Endothelial cell (in vitro differentiated cells): ENCODE measurements at regions not wholly inside any gene's neighbourhood (a gene's known extent, or its start where the extent isn't known, plus 50 kb on each side); places are given as distances from the start of the nearest gene placed in this dataset.

Experiments
- DNase-seq: peaks from one replicate; pipeline ENCODE4 v3.0.0; 2021; ENCODE audit warnings: low spot score
- H3K27ac Mint-ChIP-seq: one replicate; pipeline ENCODE4 v1.8.0; 2021; ENCODE audit warnings: mixed read lengths, inconsistent platforms; ENCODE audit not compliant: unreplicated experiment
- H3K27me3 Mint-ChIP-seq: one replicate; pipeline ENCODE4 v1.8.0; 2021; ENCODE audit warnings: mild to moderate bottlenecking, moderate library complexity, mixed read lengths, inconsistent platforms; ENCODE audit not compliant: unreplicated experiment
- H3K36me3 Mint-ChIP-seq: one replicate; pipeline ENCODE4 v1.8.0; 2021; ENCODE audit warnings: mild to moderate bottlenecking, low read depth, mixed read lengths, inconsistent platforms; ENCODE audit not compliant: unreplicated experiment
- H3K4me1 Mint-ChIP-seq: one replicate; pipeline ENCODE4 v1.8.0; 2021; ENCODE audit warnings: mild to moderate bottlenecking, mixed read lengths, inconsistent platforms; ENCODE audit not compliant: unreplicated experiment
- H3K4me3 Mint-ChIP-seq: one replicate; pipeline ENCODE4 v1.8.0; 2021; ENCODE audit warnings: mild to moderate bottlenecking, mixed read lengths, inconsistent platforms; ENCODE audit not compliant: unreplicated experiment
- H3K9me3 Mint-ChIP-seq: one replicate; pipeline ENCODE4 v1.8.0; 2021; ENCODE audit warnings: mixed read lengths, inconsistent platforms; ENCODE audit not compliant: unreplicated experiment
- TF ChIP-seq, protein P1 (sequence below): fragments of 200-600 bp; sonication (generic); IDR thresholded peaks from one replicate; pipeline ENCODE4 v1.5.0; 2021; ENCODE audit warnings: antibody characterized with exemption; ENCODE audit not compliant: unreplicated experiment

DNA sequence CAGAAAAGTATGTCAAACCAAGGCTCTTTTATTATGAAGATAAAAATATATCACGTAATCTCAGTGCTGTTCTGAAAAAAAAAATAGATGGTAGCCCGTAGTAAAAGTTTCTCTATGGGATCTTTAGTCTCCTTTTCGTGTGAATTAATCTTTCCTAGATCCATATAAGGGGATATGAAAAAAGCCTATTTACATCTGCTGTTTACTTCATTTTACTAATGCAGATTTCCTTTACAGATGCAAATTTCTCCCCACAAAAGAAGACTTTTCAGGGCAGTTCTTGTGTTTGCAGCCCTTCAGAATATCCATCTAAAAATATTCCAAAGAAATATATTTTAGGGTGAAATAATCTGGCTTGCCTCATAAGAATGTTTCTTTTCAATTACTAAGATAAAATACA is 1291.7 kb downstream of the ROBO1 start:
- no peaks in the 10 kb centered on the region for H3K36me3 Mint-ChIP-seq
- no peak for DNase-seq
- no peaks in the 10 kb centered on the region for H3K4me1 Mint-ChIP-seq
- H3K9me3 Mint-ChIP-seq, result no peaks in the 10 kb centered on the region
- TF ChIP-seq, protein P1, sequence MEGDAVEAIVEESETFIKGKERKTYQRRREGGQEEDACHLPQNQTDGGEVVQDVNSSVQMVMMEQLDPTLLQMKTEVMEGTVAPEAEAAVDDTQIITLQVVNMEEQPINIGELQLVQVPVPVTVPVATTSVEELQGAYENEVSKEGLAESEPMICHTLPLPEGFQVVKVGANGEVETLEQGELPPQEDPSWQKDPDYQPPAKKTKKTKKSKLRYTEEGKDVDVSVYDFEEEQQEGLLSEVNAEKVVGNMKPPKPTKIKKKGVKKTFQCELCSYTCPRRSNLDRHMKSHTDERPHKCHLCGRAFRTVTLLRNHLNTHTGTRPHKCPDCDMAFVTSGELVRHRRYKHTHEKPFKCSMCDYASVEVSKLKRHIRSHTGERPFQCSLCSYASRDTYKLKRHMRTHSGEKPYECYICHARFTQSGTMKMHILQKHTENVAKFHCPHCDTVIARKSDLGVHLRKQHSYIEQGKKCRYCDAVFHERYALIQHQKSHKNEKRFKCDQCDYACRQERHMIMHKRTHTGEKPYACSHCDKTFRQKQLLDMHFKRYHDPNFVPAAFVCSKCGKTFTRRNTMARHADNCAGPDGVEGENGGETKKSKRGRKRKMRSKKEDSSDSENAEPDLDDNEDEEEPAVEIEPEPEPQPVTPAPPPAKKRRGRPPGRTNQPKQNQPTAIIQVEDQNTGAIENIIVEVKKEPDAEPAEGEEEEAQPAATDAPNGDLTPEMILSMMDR, result no peak
- H3K27me3 Mint-ChIP-seq, result no peaks in the 10 kb centered on the region
- no peak overlapping the region for H3K27ac Mint-ChIP-seq
- no peak overlapping the region for H3K4me3 Mint-ChIP-seq

DNA sequence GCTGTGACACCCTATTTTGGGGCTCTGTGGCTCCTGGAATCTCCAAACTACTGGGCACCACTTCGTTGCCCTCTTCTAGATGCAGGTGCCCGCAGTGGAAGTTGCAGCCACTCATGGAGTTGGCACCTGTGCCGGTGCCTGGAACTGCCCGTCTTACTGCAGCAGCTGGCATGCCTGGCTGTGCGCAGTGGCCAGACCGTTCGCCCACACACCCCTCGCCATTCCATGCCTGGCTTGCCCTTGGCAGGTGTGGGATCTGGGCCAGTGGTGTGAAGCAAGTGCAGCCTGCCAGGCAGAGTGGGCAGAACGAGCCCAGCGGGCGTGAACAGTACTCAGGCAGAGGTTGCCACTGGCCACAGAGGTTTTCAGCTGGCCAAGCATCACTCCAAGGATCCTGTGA is 1286.7 kb downstream of the ROBO1 start:
- H3K36me3 Mint-ChIP-seq, result no peaks in the 10 kb centered on the region
- no peak for DNase-seq
- H3K9me3 Mint-ChIP-seq, result no peaks in the 10 kb centered on the region
- TF ChIP-seq, protein P1, result no peak
- H3K4me1 Mint-ChIP-seq, result no peaks in the 10 kb centered on the region
- H3K27ac Mint-ChIP-seq, result no peak overlapping the region
- H3K27me3 Mint-ChIP-seq, result no peaks in the 10 kb centered on the region
- no peak overlapping the region for H3K4me3 Mint-ChIP-seq

DNA sequence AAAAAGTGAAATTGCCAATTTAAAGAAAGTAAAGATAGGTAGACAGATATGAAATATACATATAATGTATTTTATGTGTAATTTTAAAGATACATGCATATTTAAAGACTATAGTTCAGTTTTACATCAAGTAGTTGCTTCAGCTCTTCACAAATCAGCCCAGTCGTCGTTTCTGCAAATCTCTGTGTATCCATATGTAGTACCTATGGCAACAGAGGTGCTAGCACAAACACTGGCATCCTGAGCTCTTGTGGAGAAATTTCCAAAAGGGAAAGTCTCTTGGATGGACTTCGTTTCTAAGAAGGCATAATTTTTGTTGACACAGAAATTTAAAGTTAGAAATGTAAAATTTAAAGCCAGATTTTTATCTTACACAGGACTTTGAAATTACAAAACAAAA is 1284.7 kb downstream of the ROBO1 start:
- Mint-ChIP-seq H3K4me1 (no peaks in the 10 kb centered on the region), H3K9me3 (no peaks in the 10 kb centered on the region), H3K36me3 (no peaks in the 10 kb centered on the region), H3K4me3 (no peak overlapping the region), H3K27me3 (no peaks in the 10 kb centered on the region), H3K27ac (no peak overlapping the region)
- TF ChIP-seq, protein P1, result no peak
- no peak for DNase-seq

DNA sequence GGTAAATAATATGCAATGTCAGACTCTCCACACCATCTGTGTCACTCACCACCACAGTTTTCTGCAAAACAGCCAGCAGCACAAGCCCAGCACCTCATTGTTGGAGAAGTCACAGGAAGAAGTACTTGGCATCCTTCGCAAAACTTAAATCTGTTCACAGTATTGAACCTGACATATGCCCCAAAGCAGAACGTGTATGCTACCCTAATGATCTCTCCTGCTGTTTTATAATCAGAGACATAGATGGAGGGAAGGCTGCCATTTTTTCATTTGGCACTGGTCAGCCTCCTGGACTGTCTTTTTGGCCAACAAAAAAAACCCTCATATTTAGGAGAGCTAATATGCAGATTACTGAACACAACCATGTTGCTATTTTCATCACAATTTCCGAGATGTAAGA is 1272.9 kb downstream of the ROBO1 start:
- no peak for DNase-seq
- Mint-ChIP-seq H3K27ac (no peak overlapping the region), H3K27me3 (no peaks in the 10 kb centered on the region), H3K4me1 (no peaks in the 10 kb centered on the region), H3K36me3 (no peaks in the 10 kb centered on the region), H3K9me3 (no peaks in the 10 kb centered on the region), H3K4me3 (no peak overlapping the region)
- TF ChIP-seq, protein P1, result no peak

- Mint-ChIP-seq H3K4me3 (no peak overlapping the region), H3K4me1 (no peaks in the 10 kb centered on the region), H3K9me3 (no peaks in the 10 kb centered on the region), H3K27me3 (no peaks in the 10 kb centered on the region), H3K36me3 (no peaks in the 10 kb centered on the region), H3K27ac (no peak overlapping the region)
- no peak for DNase-seq
- TF ChIP-seq, protein P1, result no peak
Measured at GRCh38 chr3:78495301-78495700, 1272.5 kb downstream of the ROBO1 start.
